ENCODE measurements at regions not wholly inside any gene's neighbourhood (a gene's known extent, or its start where the extent isn't known, plus 50 kb on each side); places are given as distances from the start of the nearest gene placed in this dataset.

DNA sequence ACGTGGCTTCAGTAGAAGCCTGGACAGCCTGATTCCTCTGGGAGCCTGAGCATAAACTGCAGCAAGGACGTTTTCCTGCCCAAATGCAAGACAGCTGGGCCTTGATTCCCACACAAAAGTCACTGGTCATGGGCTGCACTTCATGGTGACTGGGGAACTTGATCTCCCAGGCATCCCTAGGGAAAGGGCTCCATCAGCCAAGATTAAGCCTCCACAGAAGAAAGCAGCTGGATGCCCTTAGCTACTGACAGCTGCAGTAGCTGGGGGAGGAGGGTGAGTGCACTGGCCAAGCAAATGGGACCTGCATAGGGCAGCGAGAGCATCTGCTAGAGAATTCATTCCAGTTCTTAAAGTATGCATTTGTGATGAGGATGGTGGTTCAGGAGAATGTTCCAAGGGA lies 267.4 kb upstream of the ISX start:
- POLR2A ChIA-PET = no interaction called here
- TF ChIP-seq, protein P1, sequence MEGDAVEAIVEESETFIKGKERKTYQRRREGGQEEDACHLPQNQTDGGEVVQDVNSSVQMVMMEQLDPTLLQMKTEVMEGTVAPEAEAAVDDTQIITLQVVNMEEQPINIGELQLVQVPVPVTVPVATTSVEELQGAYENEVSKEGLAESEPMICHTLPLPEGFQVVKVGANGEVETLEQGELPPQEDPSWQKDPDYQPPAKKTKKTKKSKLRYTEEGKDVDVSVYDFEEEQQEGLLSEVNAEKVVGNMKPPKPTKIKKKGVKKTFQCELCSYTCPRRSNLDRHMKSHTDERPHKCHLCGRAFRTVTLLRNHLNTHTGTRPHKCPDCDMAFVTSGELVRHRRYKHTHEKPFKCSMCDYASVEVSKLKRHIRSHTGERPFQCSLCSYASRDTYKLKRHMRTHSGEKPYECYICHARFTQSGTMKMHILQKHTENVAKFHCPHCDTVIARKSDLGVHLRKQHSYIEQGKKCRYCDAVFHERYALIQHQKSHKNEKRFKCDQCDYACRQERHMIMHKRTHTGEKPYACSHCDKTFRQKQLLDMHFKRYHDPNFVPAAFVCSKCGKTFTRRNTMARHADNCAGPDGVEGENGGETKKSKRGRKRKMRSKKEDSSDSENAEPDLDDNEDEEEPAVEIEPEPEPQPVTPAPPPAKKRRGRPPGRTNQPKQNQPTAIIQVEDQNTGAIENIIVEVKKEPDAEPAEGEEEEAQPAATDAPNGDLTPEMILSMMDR (IDR thresholded peaks at IDR 0.05) = no peak
- no peak for TF ChIP-seq EZH2 (IDR thresholded peaks at IDR 0.05; ENCODE audit: borderline replicate concordance, insufficient read depth, low read depth, low read length, poor library complexity, severe bottlenecking)
- no peaks in the 10 kb centered on the region for H3K4me1 ChIP-seq (ENCODE audit: control insufficient read depth in 2 of 2, insufficient read depth in 2 of 2, low read length in 2 of 2)

GRCh38 chr22:34800260-34800980 lies 265.5 kb upstream of the ISX start:
- intact Hi-C loops (cut with micrococcal nuclease) = no loop called here
- POLR2A ChIA-PET = no interaction called here

More for the DNA sequence above, 267.4 kb upstream of the ISX start:
- WGBS (ENCODE audit: insufficient coverage) = 72% methylated on average over 3 of the region's 3 CpGs
- no peak overlapping the region for H3K4me2 ChIP-seq (replicated peaks; ENCODE audit: low read depth, low read length, poor library complexity, severe bottlenecking)
- Mint-ChIP-seq H3K27me3 (peaks cover 3% of the 10 kb centered on the region), H3K4me3 (no peak overlapping the region), H3K27ac (no peak overlapping the region), H3K4me1 (no peaks in the 10 kb centered on the region), H3K9me3 (ENCODE audit: insufficient read depth) (no peaks in the 10 kb centered on the region)
- H3K27me3 ChIP-seq (replicated peaks in 1 of 4; ENCODE audit: control extremely low read depth in 1 of 4, control insufficient read depth in 3 of 4, insufficient read depth in 4 of 4, low read length in 3 of 4) = no peaks in the 10 kb centered on the region
- CTCF ChIA-PET = no interaction called here
- no peaks in the 10 kb centered on the region for H3K9me3 ChIP-seq (ENCODE audit: control extremely low read depth in 1 of 3, control insufficient read depth in 2 of 3, insufficient read depth in 1 of 3, low read length in 2 of 3)
- H4K20me1 ChIP-seq (ENCODE audit: control insufficient read depth, insufficient read depth, low read length, poor library complexity, severe bottlenecking) = no peaks in the 10 kb centered on the region
- no peaks in the 10 kb centered on the region for H3K36me3 ChIP-seq (replicated peaks in 1 of 2; ENCODE audit: control extremely low read depth in 1 of 2, control insufficient read depth in 1 of 2, extremely low read depth in 1 of 2, insufficient read depth in 2 of 2, low read length in 1 of 2)
- intact Hi-C loops (cut with micrococcal nuclease) = no loop called here
- no peaks in the 10 kb centered on the region for H3K79me2 ChIP-seq (ENCODE audit: control insufficient read depth, insufficient read depth, low read length)
- no peak overlapping the region for H3K9ac ChIP-seq (ENCODE audit: low read length)
- H3K27ac ChIP-seq (ENCODE audit: low read length in 2 of 2) = no peak overlapping the region
- H2AFZ ChIP-seq (ENCODE audit: insufficient read depth, low read depth, low read length, poor library complexity, severe bottlenecking) = no peak overlapping the region
- ATAC-seq (ENCODE audit: low read depth) (no peak), DNase-seq (no peak)
- no peak overlapping the region for H3K4me3 ChIP-seq (ENCODE audit: control extremely low read depth in 1 of 5, extremely low read depth in 1 of 5, insufficient read depth in 1 of 5, low read depth in 2 of 5, low read length in 4 of 5)

More at GRCh38 chr22:34800260-34800980, 265.5 kb upstream of the ISX start:
- H3K27ac Mint-ChIP-seq = no peak overlapping the region
- H3K27me3 Mint-ChIP-seq = peaks cover 3% of the 10 kb centered on the region
- WGBS (ENCODE audit: insufficient coverage) = 63% methylated on average over 9 of the region's 10 CpGs
- Histone ChIP-seq H4K20me1 (ENCODE audit: control insufficient read depth, insufficient read depth, low read length, poor library complexity, severe bottlenecking) (no peaks in the 10 kb centered on the region), H3K4me1 (ENCODE audit: control insufficient read depth in 2 of 2, insufficient read depth in 2 of 2, low read length in 2 of 2) (no peaks in the 10 kb centered on the region), H3K4me2 (replicated peaks; ENCODE audit: low read depth, low read length, poor library complexity, severe bottlenecking) (no peak overlapping the region), H3K9ac (ENCODE audit: low read length) (no peak overlapping the region), H2AFZ (ENCODE audit: insufficient read depth, low read depth, low read length, poor library complexity, severe bottlenecking) (no peak overlapping the region), H3K79me2 (ENCODE audit: control insufficient read depth, insufficient read depth, low read length) (no peaks in the 10 kb centered on the region), H3K36me3 (replicated peaks in 1 of 2; ENCODE audit: control extremely low read depth in 1 of 2, control insufficient read depth in 1 of 2, extremely low read depth in 1 of 2, insufficient read depth in 2 of 2, low read length in 1 of 2) (no peaks in the 10 kb centered on the region), H3K4me3 (ENCODE audit: control extremely low read depth in 1 of 5, extremely low read depth in 1 of 5, insufficient read depth in 1 of 5, low read depth in 2 of 5, low read length in 4 of 5) (no peak overlapping the region), H3K27me3 (replicated peaks in 1 of 4; ENCODE audit: control extremely low read depth in 1 of 4, control insufficient read depth in 3 of 4, insufficient read depth in 4 of 4, low read length in 3 of 4) (no peaks in the 10 kb centered on the region), H3K9me3 (ENCODE audit: control extremely low read depth in 1 of 3, control insufficient read depth in 2 of 3, insufficient read depth in 1 of 3, low read length in 2 of 3) (no peaks in the 10 kb centered on the region), H3K27ac (ENCODE audit: low read length in 2 of 2) (no peak overlapping the region)
- H3K4me1 Mint-ChIP-seq = no peaks in the 10 kb centered on the region
- H3K9me3 Mint-ChIP-seq (ENCODE audit: insufficient read depth) = no peaks in the 10 kb centered on the region
- no peak for ATAC-seq (ENCODE audit: low read depth)
- TF ChIP-seq, protein P1 (IDR thresholded peaks at IDR 0.05) = no peak
- no peak for TF ChIP-seq EZH2 (IDR thresholded peaks at IDR 0.05; ENCODE audit: borderline replicate concordance, insufficient read depth, low read depth, low read length, poor library complexity, severe bottlenecking)
- H3K4me3 Mint-ChIP-seq = no peak overlapping the region
- CTCF ChIA-PET = no interaction called here
- DNase-seq = no peak

Measured in B cell (primary cell).